VCaP (cell line): ENCODE measurements at regions not wholly inside any gene's neighbourhood (a gene's known extent, or its start where the extent isn't known, plus 50 kb on each side); places are given as distances from the start of the nearest gene placed in this dataset.

Experiments used
- H3K27ac ChIP-seq: fragments of 450-650 bp; 2 replicates; pipeline ENCODE4 v1.5.1; 2017
- CTCF ChIP-seq: fragments of 450-650 bp; conservative IDR thresholded peaks from 2 replicates; pipeline ENCODE4 v1.5.1; 2017; ENCODE audit warnings: mild to moderate bottlenecking, moderate library complexity

- H3K27ac ChIP-seq = no peak overlapping the region
- TF ChIP-seq CTCF = no peak
Measured at GRCh38 chr19:28820289-28820688, 392.7 kb downstream of the UQCRFS1 start.

GRCh38 chr19:28815257-28815656 is 397.7 kb downstream of the UQCRFS1 start:
- no peak overlapping the region for H3K27ac ChIP-seq
- TF ChIP-seq CTCF = no peak

GRCh38 chr19:28794301-28794700 is 418.6 kb downstream of the UQCRFS1 start:
- no peak overlapping the region for H3K27ac ChIP-seq
- no peak for TF ChIP-seq CTCF

- no peak for TF ChIP-seq CTCF
- no peak overlapping the region for H3K27ac ChIP-seq
Measured at GRCh38 chr19:28793391-28794168, 419.4 kb downstream of the UQCRFS1 start.

- TF ChIP-seq CTCF = no peak
- no peak overlapping the region for H3K27ac ChIP-seq
Measured at GRCh38 chr19:28785971-28786370, 427.0 kb downstream of the UQCRFS1 start.

GRCh38 chr19:28764066-28764465 is 448.9 kb downstream of the UQCRFS1 start:
- no peak for TF ChIP-seq CTCF

GRCh38 chr19:28746478-28746877 is 466.5 kb downstream of the UQCRFS1 start:
- no peak overlapping the region for H3K27ac ChIP-seq
- TF ChIP-seq CTCF = no peak

More at GRCh38 chr19:28764066-28764465, 448.9 kb downstream of the UQCRFS1 start:
- H3K27ac ChIP-seq = no peak overlapping the region
